ENCODE measurements at regions not wholly inside any gene's neighbourhood (a gene's known extent, or its start where the extent isn't known, plus 50 kb on each side); places are given as distances from the start of the nearest gene placed in this dataset.
"Not testable (repeated sequence)": the region's sequence is repeated elsewhere in the genome, so short reads cannot be mapped to it uniquely, and the experiment has no call there.

- no peak for DNase-seq
Observed at GRCh38 chr16:26510924-26511323, 555.8 kb upstream of the C16orf82 start.

- DNase-seq: no peak
Observed at GRCh38 chr16:26511463-26511862, 555.3 kb upstream of the C16orf82 start.

- DNase-seq: no peak
Observed at GRCh38 chr16:26521626-26522025, 545.1 kb upstream of the C16orf82 start.

GRCh38 chr16:26524281-26524680, 542.4 kb upstream of the C16orf82 start:
- no peak for DNase-seq

- no peak for DNase-seq
Observed at GRCh38 chr16:26524846-26525245, 541.9 kb upstream of the C16orf82 start.

GRCh38 chr16:26525856-26526255, 540.9 kb upstream of the C16orf82 start:
- DNase-seq: no peak

GRCh38 chr16:26526633-26527032, 540.1 kb upstream of the C16orf82 start:
- no peak for DNase-seq

GRCh38 chr16:26530584-26531289, 536.0 kb upstream of the C16orf82 start:
- DNase-seq: no peak

- DNase-seq: no peak
Observed at GRCh38 chr16:26531290-26531730, 535.4 kb upstream of the C16orf82 start.

GRCh38 chr16:26532456-26532855, 534.3 kb upstream of the C16orf82 start:
- DNase-seq: no peak

- DNase-seq: no peak
Observed at GRCh38 chr16:26542198-26542597, 524.5 kb upstream of the C16orf82 start.

GRCh38 chr16:26546573-26546972, 520.2 kb upstream of the C16orf82 start:
- no peak for DNase-seq

- DNase-seq: no peak
Observed at GRCh38 chr16:26547681-26548080, 519.0 kb upstream of the C16orf82 start.

GRCh38 chr16:26550111-26550610, 516.6 kb upstream of the C16orf82 start:
- no peak for DNase-seq

GRCh38 chr16:26554030-26554429, 512.7 kb upstream of the C16orf82 start:
- no peak for DNase-seq

- DNase-seq: no peak
Observed at GRCh38 chr16:26561303-26561702, 505.4 kb upstream of the C16orf82 start.

- no peak for DNase-seq
Observed at GRCh38 chr16:26563018-26563417, 503.7 kb upstream of the C16orf82 start.

- DNase-seq: no peak
Observed at GRCh38 chr16:26567356-26567755, 499.4 kb upstream of the C16orf82 start.

- DNase-seq: peak; percentile 0
Observed at GRCh38 chr16:26569793-26570192, 496.9 kb upstream of the C16orf82 start.

GRCh38 chr16:26578748-26579147, 488.0 kb upstream of the C16orf82 start:
- DNase-seq: no peak

- no peak for DNase-seq
Observed at GRCh38 chr16:26583803-26584202, 482.9 kb upstream of the C16orf82 start.

GRCh38 chr16:26593700-26594099, 473.0 kb upstream of the C16orf82 start:
- no peak for DNase-seq

- no peak for DNase-seq
Observed at GRCh38 chr16:26594666-26595065, 472.1 kb upstream of the C16orf82 start.

GRCh38 chr16:26595199-26595598, 471.5 kb upstream of the C16orf82 start:
- no peak for DNase-seq

GRCh38 chr16:26596033-26596432, 470.7 kb upstream of the C16orf82 start:
- not testable (repeated sequence) for DNase-seq
